ENCODE measurements at regions not wholly inside any gene's neighbourhood (a gene's known extent, or its start where the extent isn't known, plus 50 kb on each side); places are given as distances from the start of the nearest gene placed in this dataset.

DNA sequence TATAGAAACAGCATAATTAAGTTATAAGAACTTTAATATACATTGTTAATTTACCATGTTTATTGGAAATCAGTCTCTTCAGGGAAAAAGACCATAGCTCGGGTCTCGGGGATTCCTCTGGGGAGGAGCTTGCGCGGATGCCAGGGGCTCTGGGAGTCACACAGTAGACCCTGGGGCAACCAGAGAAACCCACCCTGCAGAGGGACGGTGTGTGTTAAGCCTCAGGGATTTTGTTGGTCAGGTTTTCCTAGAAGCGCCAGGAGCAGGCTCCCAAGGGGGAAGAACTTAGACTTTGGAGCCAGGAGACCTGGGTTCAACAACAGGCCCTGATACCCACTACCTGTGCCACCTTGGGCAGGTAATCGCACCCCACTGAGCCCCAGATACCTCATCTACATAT, 297.9 kb downstream of the MED10 start:
- H4K20me1 ChIP-seq (ENCODE audit: insufficient read depth), result no peaks in the 10 kb centered on the region
- H3F3A ChIP-seq (ENCODE audit: insufficient read depth, low read length, poor library complexity, severe bottlenecking), result no peaks in the 10 kb centered on the region
- H3K79me2 ChIP-seq (replicated peaks; ENCODE audit: insufficient read depth, low read length), result no peaks in the 10 kb centered on the region
- no peak overlapping the region for H2AFZ ChIP-seq (ENCODE audit: low read depth, low read length)
- no peaks in the 10 kb centered on the region for H3K9me2 ChIP-seq (ENCODE audit: insufficient read depth, low read length)
- no peak overlapping the region for H3K9ac ChIP-seq (ENCODE audit: low read length)
- H3K9me3 ChIP-seq (ENCODE audit: low read length), result no peaks in the 10 kb centered on the region
- no peak overlapping the region for H3K4me2 ChIP-seq (ENCODE audit: low read length)
- no peak for TF ChIP-seq EZH2 (IDR thresholded peaks at IDR 0.05; ENCODE audit: borderline replicate concordance, insufficient read depth, low read length, poor library complexity, severe bottlenecking)
- no peak overlapping the region for H3K27ac ChIP-seq (ENCODE audit: low read length)
- no peak overlapping the region for H3K4me3 ChIP-seq (ENCODE audit: low read length)
- no peaks in the 10 kb centered on the region for H3K36me3 ChIP-seq (ENCODE audit: insufficient read depth, low read length)
- H3K27me3 ChIP-seq (ENCODE audit: insufficient read depth, low read depth, low read length), result no peaks in the 10 kb centered on the region

DNA sequence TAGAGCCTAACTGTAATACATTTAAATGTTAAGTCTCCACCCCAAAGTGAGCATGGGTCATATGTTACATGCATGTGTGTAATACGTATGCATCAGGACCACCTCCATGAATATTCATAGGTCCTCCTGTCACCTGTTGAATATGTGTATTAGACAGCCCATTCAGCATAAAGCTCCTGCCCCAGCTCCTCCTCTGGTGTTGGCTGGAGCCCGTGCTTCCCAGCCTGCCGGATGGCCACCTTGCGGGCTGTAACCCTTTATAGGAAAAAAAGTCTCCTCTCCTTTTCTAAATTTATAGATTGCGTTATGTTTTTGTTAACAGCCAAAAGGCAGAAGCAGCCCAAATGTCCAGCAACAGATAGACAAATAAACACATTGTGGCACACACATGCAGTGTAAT, 299.5 kb downstream of the MED10 start:
- Histone ChIP-seq H3F3A (ENCODE audit: insufficient read depth, low read length, poor library complexity, severe bottlenecking) (no peaks in the 10 kb centered on the region), H3K79me2 (replicated peaks; ENCODE audit: insufficient read depth, low read length) (no peaks in the 10 kb centered on the region), H3K4me2 (ENCODE audit: low read length) (no peak overlapping the region), H3K9me2 (ENCODE audit: insufficient read depth, low read length) (no peaks in the 10 kb centered on the region), H3K4me3 (ENCODE audit: low read length) (no peak overlapping the region), H3K36me3 (ENCODE audit: insufficient read depth, low read length) (no peaks in the 10 kb centered on the region), H3K27ac (ENCODE audit: low read length) (no peak overlapping the region), H2AFZ (ENCODE audit: low read depth, low read length) (no peak overlapping the region), H3K9ac (ENCODE audit: low read length) (no peak overlapping the region), H3K9me3 (ENCODE audit: low read length) (no peaks in the 10 kb centered on the region), H3K27me3 (ENCODE audit: insufficient read depth, low read depth, low read length) (no peaks in the 10 kb centered on the region), H4K20me1 (ENCODE audit: insufficient read depth) (no peaks in the 10 kb centered on the region)
- TF ChIP-seq RAD21 (conservative IDR thresholded peaks at IDR 0.05) (no peak), POLR2AphosphoS5 (IDR thresholded peaks at IDR 0.05) (no peak), TAF1 (IDR thresholded peaks at IDR 0.05; ENCODE audit: low read depth) (no peak), MXI1 (conservative IDR thresholded peaks at IDR 0.05; ENCODE audit: poor library complexity, severe bottlenecking) (no peak), EP300 (conservative IDR thresholded peaks at IDR 0.05; ENCODE audit: poor library complexity, severe bottlenecking) (no peak), EZH2 (IDR thresholded peaks at IDR 0.05; ENCODE audit: borderline replicate concordance, insufficient read depth, low read length, poor library complexity, severe bottlenecking) (no peak), SMC3 (conservative IDR thresholded peaks at IDR 0.05; ENCODE audit: poor library complexity) (no peak)
- TF ChIP-seq, protein P1, sequence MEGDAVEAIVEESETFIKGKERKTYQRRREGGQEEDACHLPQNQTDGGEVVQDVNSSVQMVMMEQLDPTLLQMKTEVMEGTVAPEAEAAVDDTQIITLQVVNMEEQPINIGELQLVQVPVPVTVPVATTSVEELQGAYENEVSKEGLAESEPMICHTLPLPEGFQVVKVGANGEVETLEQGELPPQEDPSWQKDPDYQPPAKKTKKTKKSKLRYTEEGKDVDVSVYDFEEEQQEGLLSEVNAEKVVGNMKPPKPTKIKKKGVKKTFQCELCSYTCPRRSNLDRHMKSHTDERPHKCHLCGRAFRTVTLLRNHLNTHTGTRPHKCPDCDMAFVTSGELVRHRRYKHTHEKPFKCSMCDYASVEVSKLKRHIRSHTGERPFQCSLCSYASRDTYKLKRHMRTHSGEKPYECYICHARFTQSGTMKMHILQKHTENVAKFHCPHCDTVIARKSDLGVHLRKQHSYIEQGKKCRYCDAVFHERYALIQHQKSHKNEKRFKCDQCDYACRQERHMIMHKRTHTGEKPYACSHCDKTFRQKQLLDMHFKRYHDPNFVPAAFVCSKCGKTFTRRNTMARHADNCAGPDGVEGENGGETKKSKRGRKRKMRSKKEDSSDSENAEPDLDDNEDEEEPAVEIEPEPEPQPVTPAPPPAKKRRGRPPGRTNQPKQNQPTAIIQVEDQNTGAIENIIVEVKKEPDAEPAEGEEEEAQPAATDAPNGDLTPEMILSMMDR (IDR thresholded peaks at IDR 0.05; ENCODE audit: poor library complexity, severe bottlenecking), result no peak
- TF ChIP-seq, protein P2, sequence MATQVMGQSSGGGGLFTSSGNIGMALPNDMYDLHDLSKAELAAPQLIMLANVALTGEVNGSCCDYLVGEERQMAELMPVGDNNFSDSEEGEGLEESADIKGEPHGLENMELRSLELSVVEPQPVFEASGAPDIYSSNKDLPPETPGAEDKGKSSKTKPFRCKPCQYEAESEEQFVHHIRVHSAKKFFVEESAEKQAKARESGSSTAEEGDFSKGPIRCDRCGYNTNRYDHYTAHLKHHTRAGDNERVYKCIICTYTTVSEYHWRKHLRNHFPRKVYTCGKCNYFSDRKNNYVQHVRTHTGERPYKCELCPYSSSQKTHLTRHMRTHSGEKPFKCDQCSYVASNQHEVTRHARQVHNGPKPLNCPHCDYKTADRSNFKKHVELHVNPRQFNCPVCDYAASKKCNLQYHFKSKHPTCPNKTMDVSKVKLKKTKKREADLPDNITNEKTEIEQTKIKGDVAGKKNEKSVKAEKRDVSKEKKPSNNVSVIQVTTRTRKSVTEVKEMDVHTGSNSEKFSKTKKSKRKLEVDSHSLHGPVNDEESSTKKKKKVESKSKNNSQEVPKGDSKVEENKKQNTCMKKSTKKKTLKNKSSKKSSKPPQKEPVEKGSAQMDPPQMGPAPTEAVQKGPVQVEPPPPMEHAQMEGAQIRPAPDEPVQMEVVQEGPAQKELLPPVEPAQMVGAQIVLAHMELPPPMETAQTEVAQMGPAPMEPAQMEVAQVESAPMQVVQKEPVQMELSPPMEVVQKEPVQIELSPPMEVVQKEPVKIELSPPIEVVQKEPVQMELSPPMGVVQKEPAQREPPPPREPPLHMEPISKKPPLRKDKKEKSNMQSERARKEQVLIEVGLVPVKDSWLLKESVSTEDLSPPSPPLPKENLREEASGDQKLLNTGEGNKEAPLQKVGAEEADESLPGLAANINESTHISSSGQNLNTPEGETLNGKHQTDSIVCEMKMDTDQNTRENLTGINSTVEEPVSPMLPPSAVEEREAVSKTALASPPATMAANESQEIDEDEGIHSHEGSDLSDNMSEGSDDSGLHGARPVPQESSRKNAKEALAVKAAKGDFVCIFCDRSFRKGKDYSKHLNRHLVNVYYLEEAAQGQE (IDR thresholded peaks at IDR 0.05; ENCODE audit: borderline replicate concordance), result no peak

Measured in neural cell (in vitro differentiated cells).